ENCODE measurements at regions not wholly inside any gene's neighbourhood (a gene's known extent, or its start where the extent isn't known, plus 50 kb on each side); places are given as distances from the start of the nearest gene placed in this dataset.

- peak overlapping the region in 1 of 2 experiments; percentile 43; a peak in 1 of 4 replicates for H3K27ac ChIP-seq (ENCODE audit: low read depth in 2 of 2, low read length in 1 of 2)
- CTCF ChIA-PET: interaction anchor here (0.6 to 5.4 kb wide), 120 partner anchors 9 to 1863 kb away, joined by 3 to 44 read pairs (median 4); partner anchors contain the start of gene TUSC7
- no peaks in the 10 kb centered on the region for H3K79me2 ChIP-seq (ENCODE audit: insufficient read depth)
- 4% methylated on average over 7 of the region's 7 CpGs for WGBS (ENCODE audit: low lambda C conversion rate)
- TF ChIP-seq GATA2 (CRISPR knock-in tag; IDR thresholded peaks at IDR 0.05) (no peak), POLR2AphosphoS5 (IDR thresholded peaks at IDR 0.05; ENCODE audit: low read depth, low read length) (no peak), RAD21 (IDR thresholded peaks at IDR 0.05; ENCODE audit: low read length) (peak; percentile 99), FOXM1 (IDR thresholded peaks at IDR 0.05; ENCODE audit: low read depth) (no peak), ZBTB33 (IDR thresholded peaks at IDR 0.05; ENCODE audit: borderline replicate concordance, low read depth) (no peak), RXRA (IDR thresholded peaks at IDR 0.05; ENCODE audit: borderline replicate concordance, low read depth) (no peak), RCOR1 (IDR thresholded peaks at IDR 0.05; ENCODE audit: low read length) (0 out of 2 replicates have a peak, but pooled peaks have one; percentile 26), CHD2 (IDR thresholded peaks at IDR 0.05; ENCODE audit: low read length, partially characterized antibody) (peak; percentile 57), SMC3 (IDR thresholded peaks at IDR 0.05; ENCODE audit: low read depth, low read length) (peak; percentile 93), NRF1 (IDR thresholded peaks at IDR 0.05; ENCODE audit: low read depth, low read length) (0 out of 2 replicates have a peak, but pooled peaks have one; percentile 1), TAF1 (IDR thresholded peaks at IDR 0.05; ENCODE audit: borderline replicate concordance, low read depth, low read length) (no peak), CTCF (IDR thresholded peaks at IDR 0.05) (peak; percentile 99), EP300 (IDR thresholded peaks at IDR 0.05; ENCODE audit: borderline replicate concordance in 1 of 2, low read depth in 1 of 2, low read length in 1 of 2) (no peak), NFIC (IDR thresholded peaks at IDR 0.05; ENCODE audit: borderline replicate concordance) (peak; percentile 14; the same call in 1 of the 2 replicates), JUND (IDR thresholded peaks at IDR 0.05) (no peak), TCF12 (IDR thresholded peaks at IDR 0.05) (peak; percentile 12; the same call in 1 of the 2 replicates)
- no peaks in the 10 kb centered on the region for H3K9me3 ChIP-seq
- peak overlapping the region in 1 of 2 experiments; percentile 55; a peak in 1 of 4 replicates for H3K4me3 ChIP-seq (ENCODE audit: low read depth in 2 of 2, low read length in 1 of 2)
- no peaks in the 10 kb centered on the region for H3K9me2 ChIP-seq
- H3K4me1 ChIP-seq (ENCODE audit: control insufficient read depth in 1 of 2, insufficient read depth in 2 of 2, low read depth in 1 of 2, low read length in 1 of 2): no peaks in the 10 kb centered on the region; a peak in 2 of 4 replicates
- no peak overlapping the region for H3K9ac ChIP-seq
- no peak overlapping the region for H2AFZ ChIP-seq (ENCODE audit: low read depth)
- H4K20me1 ChIP-seq (ENCODE audit: insufficient read depth): no peaks in the 10 kb centered on the region
- no peaks in the 10 kb centered on the region for H3K27me3 ChIP-seq (ENCODE audit: insufficient read depth)
- H3K4me2 ChIP-seq: no peak overlapping the region
- H3F3A ChIP-seq (replicated peaks; ENCODE audit: insufficient read depth): no peaks in the 10 kb centered on the region
- POLR2A ChIA-PET: interaction anchor here (0.6 to 0.7 kb wide), 2 partner anchors 159 to 175 kb away, joined by 3 to 5 read pairs; no protein-coding TSS in a partner anchor
- peak; percentile 55 for DNase-seq
- H3K36me3 ChIP-seq (replicated peaks in 1 of 2; ENCODE audit: control insufficient read depth in 1 of 2, insufficient read depth in 2 of 2, low read length in 1 of 2): no peaks in the 10 kb centered on the region
Measured at GRCh38 chr3:116770815-116771450, 61.4 kb downstream of the TUSC7 start.
